HAP-1 (cell line): ENCODE measurements at regions not wholly inside any gene's neighbourhood (a gene's known extent, or its start where the extent isn't known, plus 50 kb on each side); places are given as distances from the start of the nearest gene placed in this dataset.

Experiments used
- DNase-seq, 2 experiments: peaks; one replicate each; pipeline ENCODE4 v3.0.0-alpha.2; 2016 to 2020; ENCODE audit warnings: low spot score in 2 of 2
- H3K27me3 ChIP-seq: fragments of 250-450 bp; sonication (Bioruptor Pico); 2 replicates; pipeline ENCODE4 v1.5.1; 2020; ENCODE audit warnings: low read depth, mild to moderate bottlenecking, moderate library complexity
- H3K36me3 ChIP-seq: fragments of 250-450 bp; sonication (Bioruptor Pico); replicated peaks from 2 replicates; pipeline ENCODE4 v1.5.1; 2020; ENCODE audit warnings: mild to moderate bottlenecking
- H3K4me1 ChIP-seq: fragments of 250-450 bp; sonication (Bioruptor Pico); 2 replicates; pipeline ENCODE4 v1.5.1; 2020; ENCODE audit warnings: mild to moderate bottlenecking
- H3K4me3 ChIP-seq: fragments of 250-450 bp; sonication (Bioruptor Pico); 2 replicates; pipeline ENCODE4 v1.5.1; 2020; ENCODE audit warnings: mild to moderate bottlenecking, moderate library complexity
- H3K9me3 ChIP-seq: fragments of 250-450 bp; sonication (Bioruptor Pico); 2 replicates; pipeline ENCODE4 v1.5.1; 2020; ENCODE audit warnings: mild to moderate bottlenecking, moderate library complexity
- in situ Hi-C: fragments of 300-500 bp; cut with MboI; formaldehyde crosslinking; loops from 3 replicates; pipeline ENCODE4 v1.14.3; 2020; ENCODE audit warnings: low sequenced_read_pairs, inconsistent platforms, mixed read lengths

DNA sequence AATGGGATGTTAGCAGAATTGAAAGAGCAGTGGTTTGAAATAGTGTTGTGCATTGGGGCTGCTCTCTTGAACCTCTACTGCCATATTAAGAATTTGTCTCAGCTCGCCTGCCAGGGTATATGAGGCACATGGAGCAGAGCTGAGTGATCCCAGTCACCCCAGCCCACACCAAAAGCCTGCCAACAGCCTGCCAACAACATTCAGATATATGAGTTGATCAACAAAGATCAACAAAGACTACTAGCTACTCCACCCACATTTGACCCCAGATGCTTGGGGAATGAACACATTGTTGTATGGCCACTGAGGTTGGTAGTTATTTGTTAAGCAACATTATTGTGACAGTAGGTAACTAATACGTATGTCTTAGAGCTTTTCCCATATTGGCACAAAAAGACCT lies 570.9 kb upstream of the IL12A start:
- no peaks in the 10 kb centered on the region for H3K4me1 ChIP-seq
- H3K9me3 ChIP-seq, result no peaks in the 10 kb centered on the region
- H3K4me3 ChIP-seq, result no peak overlapping the region
- in situ Hi-C loops, result no loop called here
- H3K27me3 ChIP-seq, result no peaks in the 10 kb centered on the region
- no peaks in the 10 kb centered on the region for H3K36me3 ChIP-seq
- DNase-seq, result no peak

DNA sequence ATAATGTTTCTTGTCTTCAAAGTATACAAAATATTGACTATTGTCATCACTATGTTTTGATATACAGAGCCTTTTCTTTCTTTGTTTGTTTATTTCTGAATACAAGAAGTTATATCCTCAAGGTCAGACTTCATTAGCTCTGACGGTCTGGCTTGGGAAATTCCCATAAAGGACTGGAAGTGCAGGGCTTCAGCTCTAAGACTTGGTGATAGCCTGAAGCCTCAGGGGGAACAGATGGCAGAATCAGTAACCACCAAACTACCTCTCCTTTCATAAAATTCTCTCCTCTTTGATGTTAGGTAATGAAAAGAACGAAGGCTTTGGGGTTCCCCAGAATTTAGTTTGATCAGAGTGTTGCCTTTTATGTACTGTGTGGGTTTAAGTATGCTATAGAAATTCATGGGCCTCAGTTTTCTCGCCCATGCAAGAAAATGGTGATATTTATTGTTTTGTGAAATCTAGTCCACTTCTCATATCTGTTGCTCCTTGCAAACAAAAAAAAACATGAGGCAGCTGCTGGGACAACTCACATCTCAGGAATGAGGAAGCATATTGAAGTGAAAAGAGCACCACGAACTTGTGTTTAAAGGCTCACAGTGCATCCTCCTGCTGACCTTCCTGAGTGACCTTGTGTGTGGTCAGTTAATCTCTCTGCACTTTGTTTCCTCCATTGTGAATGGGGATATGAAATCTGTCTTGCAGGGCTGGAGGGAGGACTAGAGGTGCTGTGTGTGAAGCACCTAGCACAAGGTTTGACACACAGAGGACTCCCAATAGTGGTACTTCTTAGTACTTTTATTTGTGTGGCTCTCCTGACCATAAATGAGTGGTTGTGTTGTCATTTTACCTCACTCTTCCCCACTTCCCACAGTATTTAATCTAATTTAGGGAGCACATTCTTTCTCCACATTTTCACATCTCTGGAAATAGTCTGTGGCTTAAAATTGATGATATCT lies 569.8 kb upstream of the IL12A start:
- no peaks in the 10 kb centered on the region for H3K36me3 ChIP-seq
- no peak overlapping the region for H3K4me3 ChIP-seq
- no peak for DNase-seq
- H3K9me3 ChIP-seq, result no peaks in the 10 kb centered on the region
- H3K4me1 ChIP-seq, result no peaks in the 10 kb centered on the region
- no peaks in the 10 kb centered on the region for H3K27me3 ChIP-seq
- in situ Hi-C loops, result no loop called here

DNA sequence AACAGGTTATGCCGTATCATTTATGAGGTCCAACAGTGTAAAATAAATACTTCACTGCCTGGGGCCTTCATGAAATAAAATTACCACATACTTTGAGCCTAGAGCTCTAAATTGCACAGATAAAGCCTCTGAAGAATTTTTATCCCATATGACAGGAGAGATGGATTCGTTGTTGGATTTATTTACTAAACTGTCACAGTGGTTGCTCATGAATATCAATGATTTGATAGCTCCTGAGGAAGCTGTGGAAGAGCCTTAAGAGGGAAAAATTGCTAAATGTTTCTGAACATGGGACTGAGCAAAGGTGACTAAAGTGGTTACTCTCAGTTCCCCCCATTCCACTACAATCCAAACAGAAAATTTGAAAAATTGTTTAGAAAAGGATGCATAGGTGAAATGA lies 558.9 kb upstream of the IL12A start:
- H3K9me3 ChIP-seq, result no peaks in the 10 kb centered on the region
- H3K4me3 ChIP-seq, result no peak overlapping the region
- H3K4me1 ChIP-seq, result no peaks in the 10 kb centered on the region
- no peak for DNase-seq
- no peaks in the 10 kb centered on the region for H3K27me3 ChIP-seq
- in situ Hi-C loops, result no loop called here
- no peaks in the 10 kb centered on the region for H3K36me3 ChIP-seq

DNA sequence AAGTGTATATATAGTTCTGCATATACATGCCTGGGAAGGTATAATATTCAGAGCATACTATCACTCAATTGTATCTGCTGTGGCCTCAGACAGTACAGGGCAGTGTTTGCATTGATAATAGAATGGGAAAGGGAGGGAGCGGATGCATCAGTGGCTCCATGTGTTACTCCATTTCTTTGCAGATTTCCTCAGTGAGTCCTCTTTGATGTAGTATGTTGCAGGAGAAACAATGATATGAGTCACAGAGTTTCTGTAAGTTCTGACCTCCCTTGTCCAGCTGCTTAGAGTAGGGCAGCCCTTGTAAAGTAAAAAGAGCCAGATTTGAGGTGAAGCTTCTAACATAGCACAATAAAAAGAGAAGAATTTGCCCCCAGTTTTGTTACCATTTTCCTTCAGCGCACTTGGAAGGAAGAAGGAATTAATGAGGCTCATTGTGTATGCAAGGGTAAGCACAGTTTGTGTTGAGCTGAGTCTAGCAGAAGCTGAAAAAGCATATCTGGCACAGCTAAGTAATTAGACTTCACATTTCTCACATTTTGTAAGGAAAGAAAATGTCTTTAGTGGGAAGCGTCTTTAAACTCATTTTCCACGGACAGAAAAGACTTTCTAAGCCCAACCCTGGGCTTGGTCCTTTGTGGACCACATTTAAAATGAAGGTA lies 555.8 kb upstream of the IL12A start:
- in situ Hi-C loops, result no loop called here
- no peaks in the 10 kb centered on the region for H3K4me1 ChIP-seq
- no peaks in the 10 kb centered on the region for H3K36me3 ChIP-seq
- no peaks in the 10 kb centered on the region for H3K27me3 ChIP-seq
- DNase-seq, result no peak
- no peaks in the 10 kb centered on the region for H3K9me3 ChIP-seq
- H3K4me3 ChIP-seq, result no peak overlapping the region

DNA sequence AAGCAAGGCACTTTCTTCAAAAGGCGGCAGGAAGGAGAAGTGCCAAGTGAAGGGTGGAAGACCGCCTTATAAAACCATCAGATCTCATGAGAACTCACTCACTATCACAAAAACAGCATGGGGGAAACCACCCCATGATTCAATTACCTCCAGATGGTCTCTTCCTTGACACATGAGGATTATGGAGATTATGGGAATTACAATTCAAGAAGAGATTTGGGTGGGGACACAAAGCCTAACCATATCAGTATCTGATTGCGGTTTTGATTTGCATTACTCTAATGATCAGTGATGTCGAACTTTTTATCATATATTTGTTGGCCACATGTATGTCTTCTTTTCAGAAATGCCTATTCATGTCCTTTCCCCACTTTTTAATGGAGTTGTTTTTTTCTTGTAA lies 549.3 kb upstream of the IL12A start:
- in situ Hi-C loops, result no loop called here

GRCh38 chr3:159441279-159441678 lies 547.4 kb upstream of the IL12A start:
- H3K4me3 ChIP-seq, result no peak overlapping the region
- H3K9me3 ChIP-seq, result no peaks in the 10 kb centered on the region
- no peak for DNase-seq
- no peaks in the 10 kb centered on the region for H3K4me1 ChIP-seq
- no peaks in the 10 kb centered on the region for H3K36me3 ChIP-seq
- in situ Hi-C loops, result no loop called here
- H3K27me3 ChIP-seq, result no peaks in the 10 kb centered on the region

More for the DNA sequence above, 549.3 kb upstream of the IL12A start:
- no peak for DNase-seq
- no peaks in the 10 kb centered on the region for H3K9me3 ChIP-seq
- H3K36me3 ChIP-seq, result no peaks in the 10 kb centered on the region
- no peaks in the 10 kb centered on the region for H3K4me1 ChIP-seq
- no peaks in the 10 kb centered on the region for H3K27me3 ChIP-seq
- no peak overlapping the region for H3K4me3 ChIP-seq

GRCh38 chr3:159443266-159443665 lies 545.4 kb upstream of the IL12A start:
- Histone ChIP-seq H3K4me3 (no peak overlapping the region), H3K27me3 (peaks cover 7% of the 10 kb centered on the region; the same call in 1 of the 2 replicates), H3K4me1 (no peaks in the 10 kb centered on the region), H3K36me3 (no peaks in the 10 kb centered on the region), H3K9me3 (no peaks in the 10 kb centered on the region)
- in situ Hi-C loops, result no loop called here
- DNase-seq, result no peak

DNA sequence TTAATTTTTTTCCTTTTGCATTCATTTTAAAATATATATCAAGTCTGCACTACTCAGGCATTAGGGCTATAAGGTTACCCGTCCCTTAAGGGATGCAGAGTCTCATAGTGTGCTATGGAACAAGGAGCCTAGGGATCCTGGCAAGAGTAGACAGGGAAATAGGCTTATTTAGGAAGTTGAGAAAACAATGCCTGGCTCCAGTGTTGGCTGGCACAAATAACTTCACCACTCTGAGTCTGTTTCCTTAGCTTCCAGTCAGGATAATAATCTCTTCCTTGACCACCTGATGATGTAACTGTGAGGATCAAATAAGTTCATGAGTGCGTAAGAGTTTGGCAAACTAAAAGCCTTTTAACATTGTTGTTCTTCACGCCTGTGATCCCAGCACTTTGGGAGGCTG lies 540.8 kb upstream of the IL12A start:
- peaks cover 7% of the 10 kb centered on the region; the same call in 1 of the 2 replicates for H3K27me3 ChIP-seq
- no peaks in the 10 kb centered on the region for H3K4me1 ChIP-seq
- no peaks in the 10 kb centered on the region for H3K36me3 ChIP-seq
- in situ Hi-C loops, result no loop called here
- no peaks in the 10 kb centered on the region for H3K9me3 ChIP-seq
- H3K4me3 ChIP-seq, result no peak overlapping the region
- DNase-seq, result no peak

DNA sequence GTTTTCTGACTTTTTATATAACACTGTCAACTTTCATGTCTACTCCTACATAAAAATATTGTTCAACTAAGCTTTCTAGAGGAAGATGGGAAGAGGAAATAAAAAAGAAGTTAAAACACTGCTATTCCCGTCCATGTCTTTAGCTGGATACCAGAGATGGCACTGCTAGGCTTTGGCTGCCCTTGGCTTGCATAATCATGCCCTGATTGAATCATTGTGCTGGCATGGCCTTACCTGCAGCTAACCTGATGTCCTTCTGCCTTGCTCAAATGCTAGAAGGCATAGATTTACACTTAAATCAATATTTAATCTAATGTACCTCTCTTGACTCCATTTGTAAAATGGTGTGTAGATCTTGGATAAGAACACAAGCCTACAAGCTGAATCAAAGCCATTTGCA lies 539.7 kb upstream of the IL12A start:
- Histone ChIP-seq H3K4me3 (no peak overlapping the region), H3K27me3 (peaks cover 7% of the 10 kb centered on the region; the same call in 1 of the 2 replicates), H3K9me3 (no peaks in the 10 kb centered on the region), H3K36me3 (no peaks in the 10 kb centered on the region), H3K4me1 (no peaks in the 10 kb centered on the region)
- DNase-seq, result no peak
- in situ Hi-C loops, result no loop called here

DNA sequence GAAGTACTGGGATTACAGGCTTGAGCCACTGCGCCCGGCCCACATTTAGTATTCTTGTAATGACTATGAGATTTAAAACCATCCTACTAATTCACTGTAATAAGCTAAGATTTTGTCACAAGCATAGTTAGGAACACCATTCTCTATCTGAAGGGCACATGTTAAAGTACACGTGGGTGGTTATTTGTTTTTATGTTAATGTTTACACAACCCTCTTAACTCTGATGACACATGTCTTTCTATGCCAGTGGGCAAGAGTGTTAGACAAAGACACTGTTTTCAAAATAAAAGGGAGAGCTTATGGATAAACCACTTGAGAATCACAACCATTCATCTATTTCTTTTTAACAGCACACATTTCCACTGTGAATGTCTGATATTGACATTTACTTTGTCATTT lies 537.6 kb upstream of the IL12A start:
- no peaks in the 10 kb centered on the region for H3K36me3 ChIP-seq
- no peaks in the 10 kb centered on the region for H3K9me3 ChIP-seq
- in situ Hi-C loops, result no loop called here
- DNase-seq, result no peak
- H3K4me1 ChIP-seq, result no peaks in the 10 kb centered on the region
- peaks cover 7% of the 10 kb centered on the region; the same call in 1 of the 2 replicates for H3K27me3 ChIP-seq
- H3K4me3 ChIP-seq, result no peak overlapping the region

GRCh38 chr3:159451482-159451881 lies 537.2 kb upstream of the IL12A start:
- no peak for DNase-seq
- Histone ChIP-seq H3K4me3 (no peak overlapping the region), H3K36me3 (no peaks in the 10 kb centered on the region), H3K4me1 (no peaks in the 10 kb centered on the region), H3K27me3 (peaks cover 7% of the 10 kb centered on the region; the same call in 1 of the 2 replicates), H3K9me3 (no peaks in the 10 kb centered on the region)
- in situ Hi-C loops, result no loop called here

DNA sequence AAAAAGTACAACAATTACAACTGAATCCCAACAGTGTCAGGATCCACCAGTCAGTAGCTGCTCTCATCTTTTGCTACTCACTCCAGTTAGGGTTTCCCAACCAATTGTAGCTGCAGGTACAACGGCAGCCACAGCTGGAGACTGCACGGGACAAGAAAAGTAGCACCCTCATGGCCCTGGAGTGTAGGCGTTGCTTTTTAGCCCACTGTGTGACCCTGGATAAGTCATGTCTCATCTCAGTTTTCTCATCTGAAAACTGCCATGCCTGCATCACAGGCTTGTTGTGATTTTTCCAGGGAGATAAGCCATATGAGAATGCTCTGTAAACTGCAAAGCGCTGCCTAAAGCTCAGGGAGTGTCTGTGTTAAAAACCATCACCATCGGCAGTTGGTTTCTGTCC lies 535.6 kb upstream of the IL12A start:
- Histone ChIP-seq H3K27me3 (no peaks in the 10 kb centered on the region; the same call in 1 of the 2 replicates), H3K4me1 (no peaks in the 10 kb centered on the region), H3K9me3 (no peaks in the 10 kb centered on the region), H3K36me3 (no peaks in the 10 kb centered on the region), H3K4me3 (no peak overlapping the region)
- in situ Hi-C loops, result no loop called here
- DNase-seq, result no peak

DNA sequence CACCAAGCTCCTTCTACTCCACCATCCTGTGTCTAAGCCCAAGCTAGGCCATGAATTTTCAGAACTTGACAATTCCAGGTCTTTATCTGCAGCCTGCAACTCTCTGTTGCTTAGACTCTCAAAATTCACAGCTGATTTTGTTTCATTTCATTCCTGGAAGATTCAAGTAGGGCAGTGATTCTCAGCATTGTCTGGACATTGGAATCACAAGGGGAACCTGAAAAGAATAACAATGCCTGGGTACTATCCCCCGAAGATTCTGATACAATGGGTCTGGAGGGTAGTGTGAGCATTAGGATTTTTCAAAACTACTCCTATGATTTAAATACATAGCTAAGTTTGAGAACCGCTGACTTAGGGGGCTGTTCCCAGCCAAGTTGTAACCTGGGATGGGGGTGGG lies 534.7 kb upstream of the IL12A start:
- no peaks in the 10 kb centered on the region for H3K4me1 ChIP-seq
- no peak overlapping the region for H3K4me3 ChIP-seq
- H3K36me3 ChIP-seq, result no peaks in the 10 kb centered on the region

DNA sequence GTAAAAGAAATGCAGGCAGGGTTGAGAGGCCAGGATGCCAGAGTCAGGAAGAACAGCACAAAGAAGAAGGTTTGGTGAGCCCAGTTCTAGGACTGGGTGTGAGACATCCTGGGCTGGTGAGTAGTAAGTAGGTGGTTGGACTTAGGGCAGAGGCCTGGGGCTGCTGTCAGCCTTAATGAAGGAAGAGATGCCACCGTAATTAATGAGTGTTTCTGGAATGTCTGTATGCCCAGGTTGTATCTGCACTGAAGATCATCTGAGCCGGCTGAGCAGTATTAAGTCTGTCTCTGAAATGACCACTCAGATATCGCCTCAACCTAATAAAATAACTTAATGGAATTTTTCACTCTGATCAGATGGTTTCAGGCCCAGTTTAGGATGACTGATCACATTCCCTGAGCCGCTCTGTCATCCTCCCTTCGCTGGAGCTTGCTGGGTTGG lies 532.9 kb upstream of the IL12A start:
- Histone ChIP-seq H3K4me3 (no peak overlapping the region), H3K36me3 (no peaks in the 10 kb centered on the region), H3K27me3 (no peaks in the 10 kb centered on the region), H3K4me1 (no peaks in the 10 kb centered on the region), H3K9me3 (no peaks in the 10 kb centered on the region)
- in situ Hi-C loops, result no loop called here
- DNase-seq, result no peak

More for the DNA sequence above, 534.7 kb upstream of the IL12A start:
- in situ Hi-C loops, result no loop called here
- H3K9me3 ChIP-seq, result no peaks in the 10 kb centered on the region
- no peaks in the 10 kb centered on the region; the same call in 1 of the 2 replicates for H3K27me3 ChIP-seq
- DNase-seq, result no peak
